ENCODE measurements at regions not wholly inside any gene's neighbourhood (a gene's known extent, or its start where the extent isn't known, plus 50 kb on each side); places are given as distances from the start of the nearest gene placed in this dataset.

- DNase-seq, result no peak
Observed at GRCh38 chr12:127688906-127689428, 578.0 kb upstream of the TMEM132C start.

GRCh38 chr12:127690161-127690560, 576.8 kb upstream of the TMEM132C start:
- no peak for DNase-seq

GRCh38 chr12:127696963-127697362, 570.0 kb upstream of the TMEM132C start:
- DNase-seq, result no peak

- DNase-seq, result no peak
Observed at GRCh38 chr12:127703026-127703425, 563.9 kb upstream of the TMEM132C start.

- DNase-seq, result no peak
Observed at GRCh38 chr12:127711108-127711507, 555.9 kb upstream of the TMEM132C start.

- no peak for DNase-seq
Observed at GRCh38 chr12:127712561-127712960, 554.4 kb upstream of the TMEM132C start.

GRCh38 chr12:127716166-127716565, 550.8 kb upstream of the TMEM132C start:
- DNase-seq, result no peak

GRCh38 chr12:127717278-127717677, 549.7 kb upstream of the TMEM132C start:
- no peak for DNase-seq

- no peak for DNase-seq
Observed at GRCh38 chr12:127720334-127720733, 546.6 kb upstream of the TMEM132C start.

GRCh38 chr12:127722611-127723010, 544.4 kb upstream of the TMEM132C start:
- DNase-seq, result no peak

- DNase-seq, result no peak
Observed at GRCh38 chr12:127723251-127723650, 543.7 kb upstream of the TMEM132C start.

GRCh38 chr12:127726671-127727315, 540.2 kb upstream of the TMEM132C start:
- no peak for DNase-seq

- no peak for DNase-seq
Observed at GRCh38 chr12:127728285-127728684, 538.7 kb upstream of the TMEM132C start.

- no peak for DNase-seq
Observed at GRCh38 chr12:127728729-127729128, 538.2 kb upstream of the TMEM132C start.

- DNase-seq, result no peak
Observed at GRCh38 chr12:127729381-127729780, 537.6 kb upstream of the TMEM132C start.

GRCh38 chr12:127731657-127732056, 535.3 kb upstream of the TMEM132C start:
- no peak for DNase-seq

GRCh38 chr12:127742231-127742630, 524.7 kb upstream of the TMEM132C start:
- no peak for DNase-seq

GRCh38 chr12:127745469-127746212, 521.3 kb upstream of the TMEM132C start:
- DNase-seq, result no peak

- DNase-seq, result no peak
Observed at GRCh38 chr12:127749416-127749815, 517.6 kb upstream of the TMEM132C start.

- no peak for DNase-seq
Observed at GRCh38 chr12:127750076-127750840, 516.7 kb upstream of the TMEM132C start.

- no peak for DNase-seq
Observed at GRCh38 chr12:127752802-127753201, 514.2 kb upstream of the TMEM132C start.

GRCh38 chr12:127760357-127760756, 506.6 kb upstream of the TMEM132C start:
- DNase-seq, result no peak

- DNase-seq, result no peak
Observed at GRCh38 chr12:127760996-127761395, 506.0 kb upstream of the TMEM132C start.

GRCh38 chr12:127761880-127762279, 505.1 kb upstream of the TMEM132C start:
- no peak for DNase-seq
